SK-MEL-5 (cell line): ENCODE measurements at regions not wholly inside any gene's neighbourhood (a gene's known extent, or its start where the extent isn't known, plus 50 kb on each side); places are given as distances from the start of the nearest gene placed in this dataset.
"Not testable (repeated sequence)": the region's sequence is repeated elsewhere in the genome, so short reads cannot be mapped to it uniquely, and the experiment has no call there.

Experiments
- DNase-seq: peaks from one replicate; pipeline ENCODE4 v3.0.0-alpha.2; 2016; ENCODE audit warnings: low read depth, low spot score
- in situ Hi-C: cut with HindIII; loops from 2 replicates; pipeline ENCODE4 v1.10.0; 2016; ENCODE audit warnings: low sequenced_read_pairs, high pct_unique_total_duplicates, low pct_unique_long_range_greater_than_20kb

GRCh38 chr5:18535753-18536152 lies 901.5 kb downstream of the TAF11L14 start:
- DNase-seq, in situ Hi-C loops: not testable (repeated sequence)

- no peak for DNase-seq
- in situ Hi-C loops, result no loop called here
Observed at GRCh38 chr5:18544421-18544820, 910.2 kb downstream of the TAF11L14 start.

- in situ Hi-C loops, result no loop called here
- DNase-seq, result no peak
Observed at GRCh38 chr5:18546591-18546990, 912.3 kb downstream of the TAF11L14 start.

GRCh38 chr5:18551716-18552115 lies 917.5 kb downstream of the TAF11L14 start:
- DNase-seq, result no peak
- in situ Hi-C loops, result no loop called here

- in situ Hi-C loops, result no loop called here
- peak; percentile 54 for DNase-seq
Observed at GRCh38 chr5:18553269-18553668, 919.0 kb downstream of the TAF11L14 start.

- DNase-seq, result no peak
- in situ Hi-C loops, result no loop called here
Observed at GRCh38 chr5:18560602-18561001, 926.3 kb downstream of the TAF11L14 start.

- in situ Hi-C loops, result no loop called here
- DNase-seq, result no peak
Observed at GRCh38 chr5:18563853-18564252, 929.6 kb downstream of the TAF11L14 start.

- in situ Hi-C loops, result no loop called here
- DNase-seq, result no peak
Observed at GRCh38 chr5:18566671-18567070, 932.4 kb downstream of the TAF11L14 start.

GRCh38 chr5:18576586-18576985 lies 942.3 kb downstream of the TAF11L14 start:
- no peak for DNase-seq
- in situ Hi-C loops, result no loop called here

GRCh38 chr5:18601185-18601584 lies 966.9 kb downstream of the TAF11L14 start:
- in situ Hi-C loops, result no loop called here

GRCh38 chr5:18602402-18602801 lies 968.1 kb downstream of the TAF11L14 start:
- in situ Hi-C loops, result no loop called here
- no peak for DNase-seq

More at GRCh38 chr5:18601185-18601584, 966.9 kb downstream of the TAF11L14 start:
- no peak for DNase-seq

- DNase-seq, result no peak
- in situ Hi-C loops, result no loop called here
Observed at GRCh38 chr5:18605186-18605585, 970.9 kb downstream of the TAF11L14 start.

GRCh38 chr5:18607570-18607969 lies 973.3 kb downstream of the TAF11L14 start:
- in situ Hi-C loops, result no loop called here
- no peak for DNase-seq

- in situ Hi-C loops, DNase-seq: not testable (repeated sequence)
Observed at GRCh38 chr5:18617191-18617590, 982.9 kb downstream of the TAF11L14 start.

GRCh38 chr5:18630458-18631045 lies 996.3 kb downstream of the TAF11L14 start:
- in situ Hi-C loops, result no loop called here
- no peak for DNase-seq

- in situ Hi-C loops, result no loop called here
- no peak for DNase-seq
Observed at GRCh38 chr5:18652404-18653215, 1018.4 kb downstream of the TAF11L14 start.

- in situ Hi-C loops, result no loop called here
- peak; percentile 99 for DNase-seq
Observed at GRCh38 chr5:18653216-18653752, 1019.0 kb downstream of the TAF11L14 start.

- DNase-seq, result no peak
- in situ Hi-C loops, result no loop called here
Observed at GRCh38 chr5:18660511-18660910, 1026.3 kb downstream of the TAF11L14 start.

- in situ Hi-C loops, result no loop called here
- DNase-seq, result no peak
Observed at GRCh38 chr5:18662231-18662630, 1028.0 kb downstream of the TAF11L14 start.
